Liver (tissue), 8 donors: ENCODE measurements at regions not wholly inside any gene's neighbourhood (a gene's known extent, or its start where the extent isn't known, plus 50 kb on each side); places are given as distances from the start of the nearest gene placed in this dataset.

ENCODE experiments used
- DNase-seq: peaks from one replicate; pipeline ENCODE4 v3.0.0-alpha.2; 2017; ENCODE audit warnings: low spot score
- H3K27ac ChIP-seq, 2 donors: one replicate each; pipeline ENCODE4 v1.7.0; 2013; ENCODE audit warnings: inconsistent platforms in 2 of 2, low read length in 2 of 2, control low read depth in 1 of 2, low read depth in 1 of 2, mild to moderate bottlenecking in 1 of 2
- H3K27me3 ChIP-seq, 4 donors: one replicate each; pipeline versions ENCODE4 v1.6.1 to v1.7.0; 2013; ENCODE audit warnings: low read length in 3 of 4, inconsistent platforms in 1 of 4, mild to moderate bottlenecking in 1 of 4, moderate library complexity in 1 of 4; ENCODE audit not compliant: control insufficient read depth in 4 of 4, insufficient read depth in 4 of 4
- H3K36me3 ChIP-seq, 4 donors: one replicate each; pipeline versions ENCODE4 v1.6.1 to v1.7.0; 2013; ENCODE audit warnings: low read length in 3 of 4, mild to moderate bottlenecking in 3 of 4, low read depth in 1 of 4, moderate library complexity in 1 of 4; ENCODE audit not compliant: control insufficient read depth in 4 of 4, insufficient read depth in 3 of 4
- H3K4me1 ChIP-seq, 4 donors: one replicate each; pipeline versions ENCODE4 v1.6.1 to v1.7.0; 2013; ENCODE audit warnings: low read length in 3 of 4, mild to moderate bottlenecking in 3 of 4, moderate library complexity in 1 of 4; ENCODE audit not compliant: control insufficient read depth in 4 of 4, insufficient read depth in 4 of 4
- H3K4me3 ChIP-seq, 3 donors: one replicate each; pipeline versions ENCODE4 v1.6.1 to v1.7.0; 2013; ENCODE audit warnings: low read length in 3 of 3, control low read depth in 1 of 3, low read depth in 1 of 3, mild to moderate bottlenecking in 1 of 3
- H3K9ac ChIP-seq, 2 donors: one replicate each; pipeline ENCODE4 v1.7.0; 2013; ENCODE audit warnings: low read length in 2 of 2, mild to moderate bottlenecking in 2 of 2, moderate library complexity in 2 of 2, control low read depth in 1 of 2, low read depth in 1 of 2
- H3K9me3 ChIP-seq, 4 donors: one replicate each; pipeline versions ENCODE4 v1.6.1 to v1.7.0; 2013; ENCODE audit warnings: low read length in 3 of 4; ENCODE audit not compliant: control insufficient read depth in 4 of 4
- EGR1 ChIP-seq, 2 donors: IDR thresholded peaks; 2 replicates each; pipeline ENCODE4 v1.6.1; 2016 to 2018; ENCODE audit warnings: antibody characterized with exemption in 2 of 2, low read depth in 2 of 2
- FOXA1 ChIP-seq: IDR thresholded peaks from 2 replicates; pipeline ENCODE4 v1.6.1; 2016; ENCODE audit warnings: antibody characterized with exemption
- FOXA2 ChIP-seq: IDR thresholded peaks from 2 replicates; pipeline ENCODE4 v1.6.1; 2016; ENCODE audit warnings: antibody characterized with exemption
- GABPA ChIP-seq, 2 donors: IDR thresholded peaks in 1 of 2; conservative IDR thresholded peaks in 1 of 2; 2 replicates each; pipeline ENCODE4 v1.6.1; 2016; ENCODE audit warnings: antibody characterized with exemption in 2 of 2, mild to moderate bottlenecking in 1 of 2, moderate library complexity in 1 of 2
- HNF4A ChIP-seq, 2 donors: conservative IDR thresholded peaks; 2 replicates each; pipeline ENCODE4 v1.6.1; 2016; ENCODE audit warnings: antibody characterized with exemption in 2 of 2, mild to moderate bottlenecking in 2 of 2
- HNF4G ChIP-seq: IDR thresholded peaks from 2 replicates; pipeline ENCODE4 v1.6.1; 2016; ENCODE audit warnings: antibody characterized with exemption
- JUND ChIP-seq, 2 donors: IDR thresholded peaks; 2 replicates each; pipeline ENCODE4 v1.6.1; 2016; ENCODE audit warnings: antibody characterized with exemption in 2 of 2
- NR2F2 ChIP-seq: IDR thresholded peaks from 2 replicates; pipeline ENCODE4 v1.6.1; 2016; ENCODE audit warnings: antibody characterized with exemption
- RAD21 ChIP-seq, 2 donors: IDR thresholded peaks; 2 replicates each; pipeline ENCODE4 v1.6.1; 2016; ENCODE audit warnings: antibody characterized with exemption in 2 of 2, mild to moderate bottlenecking in 2 of 2
- RXRA ChIP-seq, 2 donors: IDR thresholded peaks; 2 replicates each; pipeline ENCODE4 v1.6.1; 2017 to 2018; ENCODE audit warnings: antibody characterized with exemption in 2 of 2, mild to moderate bottlenecking in 1 of 2
- SP1 ChIP-seq: IDR thresholded peaks from 2 replicates; pipeline ENCODE4 v1.6.1; 2018; ENCODE audit warnings: antibody characterized with exemption, mild to moderate bottlenecking
- TAF1 ChIP-seq: conservative IDR thresholded peaks from 2 replicates; pipeline ENCODE4 v1.6.1; 2016; ENCODE audit warnings: antibody characterized with exemption, mild to moderate bottlenecking
- YY1 ChIP-seq: IDR thresholded peaks from 2 replicates; pipeline ENCODE4 v1.6.1; 2016; ENCODE audit warnings: antibody characterized with exemption, mild to moderate bottlenecking
- WGBS: extraction: QIAGEN DNeasy Blood & Tissue Kit; methylation state at CpG from one replicate; pipeline ENCODE4 v1.1.7; 2013; 5-methylcytosine and 5-hydroxymethylcytosine counted together
- TF ChIP-seq, protein P1 (sequence below): IDR thresholded peaks from 2 replicates; pipeline ENCODE4 v1.6.1; 2016; ENCODE audit warnings: antibody characterized with exemption
- TF ChIP-seq, protein P2 (sequence below): IDR thresholded peaks from 2 replicates; pipeline ENCODE4 v1.6.1; 2016; ENCODE audit warnings: antibody characterized with exemption, mild to moderate bottlenecking
- TF ChIP-seq, protein P3 (sequence below): fragments of 150-350 bp; IDR thresholded peaks from 2 replicates; pipeline ENCODE4 v1.5.1; 2017; ENCODE audit warnings: improper control_type of control experiment, low read depth, low read length; ENCODE audit not compliant: missing input control
- TF ChIP-seq, protein P4 (sequence below): IDR thresholded peaks from 2 replicates; pipeline ENCODE4 v1.6.1; 2016; ENCODE audit warnings: antibody characterized with exemption
- donor health status: healthy.
- donor health status: healthy.
- donor health status: healthy.
- donor health status: healthy.
- donor health status: healthy.

DNA sequence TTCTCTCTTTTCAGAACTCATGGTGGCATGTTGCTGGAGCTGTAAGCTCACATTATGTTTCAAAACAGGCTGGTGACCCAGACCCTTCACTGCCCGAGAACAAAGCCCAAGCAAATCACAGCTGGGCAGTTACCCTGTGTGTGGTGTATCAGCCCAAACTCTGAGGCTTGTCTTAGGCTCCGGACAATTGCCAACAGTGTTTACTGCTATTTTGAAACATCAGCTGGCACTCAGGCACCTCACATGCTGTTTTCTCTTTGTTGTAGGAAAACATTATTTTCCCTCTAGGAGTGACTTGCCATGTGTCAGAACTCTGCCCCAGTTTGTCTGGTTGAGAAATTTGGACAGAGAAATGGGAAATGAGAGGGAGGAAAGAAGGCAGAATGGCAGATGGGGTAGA lies 237.6 kb upstream of the APCDD1 start:
- peaks cover 0 to 3% (median 2%) of the 10 kb centered on the region in 4 donors for H3K9me3 ChIP-seq
- H3K4me1 ChIP-seq, result no peaks in the 10 kb centered on the region
- H3K9ac ChIP-seq, result no peak overlapping the region
- no peak for DNase-seq
- H3K27ac ChIP-seq, result no peak overlapping the region
- peaks cover 0 to 3% (median 0%) of the 10 kb centered on the region in 4 donors for H3K27me3 ChIP-seq
- TF ChIP-seq JUND (IDR thresholded peaks at IDR 0.05) (no peak), HNF4A (conservative IDR thresholded peaks at IDR 0.05) (no peak), RAD21 (IDR thresholded peaks at IDR 0.05) (no peak), HNF4G (no peak), YY1 (no peak), FOXA2 (no peak), RXRA (IDR thresholded peaks at IDR 0.05) (no peak), EGR1 (IDR thresholded peaks at IDR 0.05; ENCODE audit: low read depth in 2 of 2) (no peak), GABPA (IDR thresholded peaks at IDR 0.05 in 1 of 2, conservative IDR thresholded peaks at IDR 0.05 in 1 of 2) (no peak), NR2F2 (no peak)
- TF ChIP-seq, protein P1, sequence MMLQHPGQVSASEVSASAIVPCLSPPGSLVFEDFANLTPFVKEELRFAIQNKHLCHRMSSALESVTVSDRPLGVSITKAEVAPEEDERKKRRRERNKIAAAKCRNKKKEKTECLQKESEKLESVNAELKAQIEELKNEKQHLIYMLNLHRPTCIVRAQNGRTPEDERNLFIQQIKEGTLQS, result no peak
- TF ChIP-seq, protein P2, sequence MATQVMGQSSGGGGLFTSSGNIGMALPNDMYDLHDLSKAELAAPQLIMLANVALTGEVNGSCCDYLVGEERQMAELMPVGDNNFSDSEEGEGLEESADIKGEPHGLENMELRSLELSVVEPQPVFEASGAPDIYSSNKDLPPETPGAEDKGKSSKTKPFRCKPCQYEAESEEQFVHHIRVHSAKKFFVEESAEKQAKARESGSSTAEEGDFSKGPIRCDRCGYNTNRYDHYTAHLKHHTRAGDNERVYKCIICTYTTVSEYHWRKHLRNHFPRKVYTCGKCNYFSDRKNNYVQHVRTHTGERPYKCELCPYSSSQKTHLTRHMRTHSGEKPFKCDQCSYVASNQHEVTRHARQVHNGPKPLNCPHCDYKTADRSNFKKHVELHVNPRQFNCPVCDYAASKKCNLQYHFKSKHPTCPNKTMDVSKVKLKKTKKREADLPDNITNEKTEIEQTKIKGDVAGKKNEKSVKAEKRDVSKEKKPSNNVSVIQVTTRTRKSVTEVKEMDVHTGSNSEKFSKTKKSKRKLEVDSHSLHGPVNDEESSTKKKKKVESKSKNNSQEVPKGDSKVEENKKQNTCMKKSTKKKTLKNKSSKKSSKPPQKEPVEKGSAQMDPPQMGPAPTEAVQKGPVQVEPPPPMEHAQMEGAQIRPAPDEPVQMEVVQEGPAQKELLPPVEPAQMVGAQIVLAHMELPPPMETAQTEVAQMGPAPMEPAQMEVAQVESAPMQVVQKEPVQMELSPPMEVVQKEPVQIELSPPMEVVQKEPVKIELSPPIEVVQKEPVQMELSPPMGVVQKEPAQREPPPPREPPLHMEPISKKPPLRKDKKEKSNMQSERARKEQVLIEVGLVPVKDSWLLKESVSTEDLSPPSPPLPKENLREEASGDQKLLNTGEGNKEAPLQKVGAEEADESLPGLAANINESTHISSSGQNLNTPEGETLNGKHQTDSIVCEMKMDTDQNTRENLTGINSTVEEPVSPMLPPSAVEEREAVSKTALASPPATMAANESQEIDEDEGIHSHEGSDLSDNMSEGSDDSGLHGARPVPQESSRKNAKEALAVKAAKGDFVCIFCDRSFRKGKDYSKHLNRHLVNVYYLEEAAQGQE, result no peak
- TF ChIP-seq, protein P3, sequence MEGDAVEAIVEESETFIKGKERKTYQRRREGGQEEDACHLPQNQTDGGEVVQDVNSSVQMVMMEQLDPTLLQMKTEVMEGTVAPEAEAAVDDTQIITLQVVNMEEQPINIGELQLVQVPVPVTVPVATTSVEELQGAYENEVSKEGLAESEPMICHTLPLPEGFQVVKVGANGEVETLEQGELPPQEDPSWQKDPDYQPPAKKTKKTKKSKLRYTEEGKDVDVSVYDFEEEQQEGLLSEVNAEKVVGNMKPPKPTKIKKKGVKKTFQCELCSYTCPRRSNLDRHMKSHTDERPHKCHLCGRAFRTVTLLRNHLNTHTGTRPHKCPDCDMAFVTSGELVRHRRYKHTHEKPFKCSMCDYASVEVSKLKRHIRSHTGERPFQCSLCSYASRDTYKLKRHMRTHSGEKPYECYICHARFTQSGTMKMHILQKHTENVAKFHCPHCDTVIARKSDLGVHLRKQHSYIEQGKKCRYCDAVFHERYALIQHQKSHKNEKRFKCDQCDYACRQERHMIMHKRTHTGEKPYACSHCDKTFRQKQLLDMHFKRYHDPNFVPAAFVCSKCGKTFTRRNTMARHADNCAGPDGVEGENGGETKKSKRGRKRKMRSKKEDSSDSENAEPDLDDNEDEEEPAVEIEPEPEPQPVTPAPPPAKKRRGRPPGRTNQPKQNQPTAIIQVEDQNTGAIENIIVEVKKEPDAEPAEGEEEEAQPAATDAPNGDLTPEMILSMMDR, result no peak
- TF ChIP-seq, protein P4, sequence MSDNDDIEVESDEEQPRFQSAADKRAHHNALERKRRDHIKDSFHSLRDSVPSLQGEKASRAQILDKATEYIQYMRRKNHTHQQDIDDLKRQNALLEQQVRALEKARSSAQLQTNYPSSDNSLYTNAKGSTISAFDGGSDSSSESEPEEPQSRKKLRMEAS, result no peak
- H3K36me3 ChIP-seq, result no peaks in the 10 kb centered on the region
- 82% methylated on average over 2 of the region's 2 CpGs for WGBS
- no peak overlapping the region for H3K4me3 ChIP-seq

DNA sequence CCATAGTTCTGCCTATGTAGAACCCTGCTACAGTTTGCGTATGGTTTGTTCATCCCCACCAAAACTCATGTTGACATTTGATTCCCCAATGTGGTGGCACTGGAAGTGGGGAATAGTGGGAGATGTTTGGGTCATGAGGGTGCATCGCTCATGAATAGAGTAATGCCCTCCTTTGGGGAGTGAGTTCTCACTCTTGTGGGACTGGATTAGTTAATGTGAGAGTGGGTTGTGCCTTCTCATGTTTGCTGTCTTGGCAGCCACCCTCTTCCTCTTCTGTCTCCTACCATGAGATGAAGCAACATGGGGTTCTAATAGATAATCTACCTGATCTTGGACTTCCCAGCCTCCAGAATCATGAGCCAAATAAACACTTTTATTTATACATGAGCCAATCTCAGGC lies 237.2 kb upstream of the APCDD1 start:
- no peak for DNase-seq
- no peak overlapping the region for H3K4me3 ChIP-seq
- H3K27me3 ChIP-seq, result peaks cover 0 to 3% (median 0%) of the 10 kb centered on the region in 4 donors
- H3K27ac ChIP-seq, result no peak overlapping the region
- H3K9me3 ChIP-seq, result peaks cover 0 to 3% (median 2%) of the 10 kb centered on the region in 4 donors
- 92% methylated on average over 2 of the region's 2 CpGs for WGBS
- H3K9ac ChIP-seq, result no peak overlapping the region
- no peaks in the 10 kb centered on the region for H3K36me3 ChIP-seq
- H3K4me1 ChIP-seq, result no peaks in the 10 kb centered on the region
- TF ChIP-seq FOXA1, result no peak
- no peak for TF ChIP-seq RAD21 (IDR thresholded peaks at IDR 0.05)
- no peak for TF ChIP-seq SP1
- no peak for TF ChIP-seq EGR1 (IDR thresholded peaks at IDR 0.05; ENCODE audit: low read depth in 2 of 2)
- no peak for TF ChIP-seq YY1
- TF ChIP-seq, protein P4, result no peak
- TF ChIP-seq TAF1, result no peak
- no peak for TF ChIP-seq FOXA2
- TF ChIP-seq RXRA (IDR thresholded peaks at IDR 0.05), result no peak
